ENCODE measurements at regions not wholly inside any gene's neighbourhood (a gene's known extent, or its start where the extent isn't known, plus 50 kb on each side); places are given as distances from the start of the nearest gene placed in this dataset.

GRCh38 chr2:100731535-100731981 is 88.4 kb upstream of the NPAS2 start:
- CTCF ChIA-PET: interaction anchor here (2.5 kb wide), 1 partner anchor 254 kb away, joined by 20 read pairs; no protein-coding TSS in a partner anchor
- TF ChIP-seq, protein P1, sequence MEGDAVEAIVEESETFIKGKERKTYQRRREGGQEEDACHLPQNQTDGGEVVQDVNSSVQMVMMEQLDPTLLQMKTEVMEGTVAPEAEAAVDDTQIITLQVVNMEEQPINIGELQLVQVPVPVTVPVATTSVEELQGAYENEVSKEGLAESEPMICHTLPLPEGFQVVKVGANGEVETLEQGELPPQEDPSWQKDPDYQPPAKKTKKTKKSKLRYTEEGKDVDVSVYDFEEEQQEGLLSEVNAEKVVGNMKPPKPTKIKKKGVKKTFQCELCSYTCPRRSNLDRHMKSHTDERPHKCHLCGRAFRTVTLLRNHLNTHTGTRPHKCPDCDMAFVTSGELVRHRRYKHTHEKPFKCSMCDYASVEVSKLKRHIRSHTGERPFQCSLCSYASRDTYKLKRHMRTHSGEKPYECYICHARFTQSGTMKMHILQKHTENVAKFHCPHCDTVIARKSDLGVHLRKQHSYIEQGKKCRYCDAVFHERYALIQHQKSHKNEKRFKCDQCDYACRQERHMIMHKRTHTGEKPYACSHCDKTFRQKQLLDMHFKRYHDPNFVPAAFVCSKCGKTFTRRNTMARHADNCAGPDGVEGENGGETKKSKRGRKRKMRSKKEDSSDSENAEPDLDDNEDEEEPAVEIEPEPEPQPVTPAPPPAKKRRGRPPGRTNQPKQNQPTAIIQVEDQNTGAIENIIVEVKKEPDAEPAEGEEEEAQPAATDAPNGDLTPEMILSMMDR (IDR thresholded peaks at IDR 0.05): no peak
- H3K4me1 Mint-ChIP-seq (ENCODE audit: low read depth): peaks cover 6% of the 10 kb centered on the region
- POLR2A ChIA-PET: no interaction called here
- ATAC-seq (no peak), DNase-seq (no peak)
- intact Hi-C loops (cut with micrococcal nuclease): loop anchor here (2.0 kb wide), 1 partner anchor 253 kb away; no protein-coding TSS in a partner anchor
- H3K27me3 Mint-ChIP-seq: peaks cover 1% of the 10 kb centered on the region
- no peak overlapping the region for H3K27ac Mint-ChIP-seq
- no peak overlapping the region for H3K4me3 Mint-ChIP-seq
- peaks cover 5% of the 10 kb centered on the region for H3K9me3 Mint-ChIP-seq
- H3K36me3 Mint-ChIP-seq (ENCODE audit: low read depth): no peaks in the 10 kb centered on the region

GRCh38 chr2:100733391-100734187 is 86.3 kb upstream of the NPAS2 start:
- Mint-ChIP-seq H3K4me3 (no peak overlapping the region), H3K9me3 (peaks cover 5% of the 10 kb centered on the region), H3K4me1 (ENCODE audit: low read depth) (peaks cover 6% of the 10 kb centered on the region), H3K27me3 (peaks cover 1% of the 10 kb centered on the region), H3K36me3 (ENCODE audit: low read depth) (no peaks in the 10 kb centered on the region), H3K27ac (no peak overlapping the region)
- DNase-seq (no peak), ATAC-seq (no peak)
- ChIA-PET POLR2A (no interaction called here), CTCF (no interaction called here)
- TF ChIP-seq, protein P1 (IDR thresholded peaks at IDR 0.05): no peak
- intact Hi-C loops (cut with micrococcal nuclease): no loop called here

DNA sequence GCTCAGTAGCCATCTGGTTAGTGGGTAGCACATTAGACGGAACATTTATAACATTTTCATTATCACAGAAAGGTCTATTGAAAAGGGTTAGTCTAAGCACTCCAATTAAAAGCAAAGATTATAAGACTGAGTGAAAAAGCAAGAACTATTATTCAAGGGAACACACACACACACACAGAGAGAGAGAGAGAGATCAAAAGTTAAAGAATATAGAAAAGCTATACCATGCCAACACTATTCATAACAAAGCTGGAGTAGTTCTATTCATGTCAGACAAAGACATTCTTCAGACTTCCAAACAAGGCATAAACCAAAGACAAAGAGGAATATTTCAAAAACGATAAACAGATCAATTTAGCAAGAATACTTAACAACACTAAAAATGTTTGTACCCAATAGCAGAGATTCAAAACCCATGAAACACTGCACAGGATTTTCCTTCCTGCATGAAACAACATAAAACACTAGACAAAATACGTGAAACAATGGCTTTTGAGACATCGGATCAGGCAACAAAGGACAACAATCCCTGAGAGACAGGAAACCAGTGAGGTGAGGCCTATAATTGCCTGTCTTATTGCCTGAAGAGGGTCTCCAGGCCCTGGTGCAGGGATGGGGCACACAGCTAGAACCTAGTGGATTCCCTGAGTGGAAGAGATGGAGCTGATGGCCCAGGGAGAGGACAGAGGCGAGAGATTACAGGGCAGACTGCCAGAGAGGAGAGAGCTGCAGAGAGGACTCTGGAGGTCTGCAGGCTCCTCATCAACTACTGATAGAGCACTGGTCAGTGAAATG is 83.6 kb upstream of the NPAS2 start:
- H3K4me1 Mint-ChIP-seq (ENCODE audit: low read depth): peaks cover 4% of the 10 kb centered on the region
- POLR2A ChIA-PET: no interaction called here
- TF ChIP-seq, protein P1 (IDR thresholded peaks at IDR 0.05): no peak
- no peaks in the 10 kb centered on the region for H3K36me3 Mint-ChIP-seq (ENCODE audit: low read depth)
- intact Hi-C loops (cut with micrococcal nuclease): no loop called here
- ATAC-seq: no peak
- DNase-seq: no peak
- H3K27me3 Mint-ChIP-seq: no peaks in the 10 kb centered on the region
- no peaks in the 10 kb centered on the region for H3K9me3 Mint-ChIP-seq
- H3K4me3 Mint-ChIP-seq: no peak overlapping the region
- CTCF ChIA-PET: no interaction called here
- no peak overlapping the region for H3K27ac Mint-ChIP-seq

- H3K36me3 Mint-ChIP-seq (ENCODE audit: low read depth): no peaks in the 10 kb centered on the region
- no peaks in the 10 kb centered on the region for H3K9me3 Mint-ChIP-seq
- ChIA-PET CTCF (interaction anchor here (0.9 kb wide), 1 partner anchor 10 kb away, joined by 4 read pairs; no protein-coding TSS in a partner anchor), POLR2A (no interaction called here)
- DNase-seq (no peak), ATAC-seq (no peak)
- H3K27ac Mint-ChIP-seq: no peak overlapping the region
- TF ChIP-seq, protein P1 (IDR thresholded peaks at IDR 0.05): no peak
- no peak overlapping the region for H3K4me3 Mint-ChIP-seq
- intact Hi-C loops (cut with micrococcal nuclease): no loop called here
- no peaks in the 10 kb centered on the region for H3K27me3 Mint-ChIP-seq
- H3K4me1 Mint-ChIP-seq (ENCODE audit: low read depth): peaks cover 4% of the 10 kb centered on the region
Measured at GRCh38 chr2:100739735-100740432, 80.1 kb upstream of the NPAS2 start.

All from activated CD8-positive, alpha-beta T cell treated with anti-CD3 and anti-CD28 coated beads for 36 hours (primary cell).